HEK293 (cell line): ENCODE measurements at regions not wholly inside any gene's neighbourhood (a gene's known extent, or its start where the extent isn't known, plus 50 kb on each side); places are given as distances from the start of the nearest gene placed in this dataset.
"Not testable (repeated sequence)": the region's sequence is repeated elsewhere in the genome, so short reads cannot be mapped to it uniquely, and the experiment has no call there.

Experiments used
- KLF1 ChIP-seq: fragments of 450-650 bp; formaldehyde crosslinking; IDR thresholded peaks from 2 replicates; pipeline ENCODE4 v1.5.1; 2016; ENCODE audit warnings: missing biosample characterization, missing genetic modification characterization
- RBAK ChIP-seq: fragments of 450-650 bp; formaldehyde crosslinking; IDR thresholded peaks from 2 replicates; pipeline ENCODE4 v1.5.1; 2016; ENCODE audit warnings: missing biosample characterization, missing genetic modification characterization
- REPIN1 ChIP-seq: fragments of 450-650 bp; formaldehyde crosslinking; IDR thresholded peaks from 2 replicates; pipeline ENCODE4 v1.5.1; 2017; ENCODE audit warnings: missing biosample characterization, missing genetic modification characterization, low read depth
- ZFP41 ChIP-seq: fragments of 450-650 bp; formaldehyde crosslinking; IDR thresholded peaks from 2 replicates; pipeline ENCODE4 v1.5.1; 2016; ENCODE audit warnings: missing biosample characterization, missing genetic modification characterization, borderline replicate concordance
- ZNF274 ChIP-seq, 2 experiments: fragments of 200-500 bp in 1 of 2; fragments of 450-650 bp in 1 of 2; sonication (Bioruptor generic) in 1 of 2; formaldehyde crosslinking in 1 of 2; IDR thresholded peaks; 2 replicates each; pipeline versions ENCODE4 v1.5.1 to v1.6.1; 2014 to 2016; ENCODE audit warnings: borderline replicate concordance in 1 of 2, inconsistent platforms in 1 of 2, low read length in 1 of 2, missing biosample characterization in 1 of 2, missing genetic modification characterization in 1 of 2
- ZNF423 ChIP-seq: fragments of 450-650 bp; formaldehyde crosslinking; IDR thresholded peaks from 2 replicates; pipeline ENCODE4 v1.5.1; 2016; ENCODE audit warnings: missing biosample characterization, missing genetic modification characterization
- ZNF623 ChIP-seq: fragments of 450-650 bp; formaldehyde crosslinking; IDR thresholded peaks from 2 replicates; pipeline ENCODE4 v1.5.1; 2016; ENCODE audit warnings: missing biosample characterization, missing genetic modification characterization
- ZNF747 ChIP-seq: fragments of 450-650 bp; formaldehyde crosslinking; IDR thresholded peaks from 2 replicates; pipeline ENCODE4 v1.5.1; 2016; ENCODE audit warnings: missing biosample characterization, missing genetic modification characterization
- ZNF776 ChIP-seq: fragments of 450-650 bp; formaldehyde crosslinking; IDR thresholded peaks from 2 replicates; pipeline ENCODE4 v1.5.0; 2017; ENCODE audit warnings: missing biosample characterization, missing genetic modification characterization, borderline replicate concordance
- TF ChIP-seq, protein P1 (sequence below): fragments of 450-650 bp; formaldehyde crosslinking; IDR thresholded peaks from 2 replicates; pipeline ENCODE4 v1.5.1; 2016; ENCODE audit warnings: missing biosample characterization, missing genetic modification characterization
- TF ChIP-seq, protein P2 (sequence below): fragments of 450-650 bp; formaldehyde crosslinking; IDR thresholded peaks from 2 replicates; pipeline ENCODE4 v1.5.1; 2016; ENCODE audit warnings: missing biosample characterization, missing genetic modification characterization, low read depth
- TF ChIP-seq, protein P3 (sequence below): sonication (generic); formaldehyde crosslinking; IDR thresholded peaks from 2 replicates; pipeline ENCODE4 v1.8.1; 2022; ENCODE audit warnings: mild to moderate bottlenecking, moderate library complexity, missing genetic modification reagents
- TF ChIP-seq, protein P4 (sequence below): fragments of 450-650 bp; formaldehyde crosslinking; IDR thresholded peaks from 2 replicates; pipeline ENCODE4 v1.5.1; 2016; ENCODE audit warnings: missing biosample characterization, missing genetic modification characterization
- TF ChIP-seq, protein P5 (sequence below): fragments of 450-650 bp; IDR thresholded peaks from 2 replicates; pipeline ENCODE4 v1.5.1; 2018; ENCODE audit warnings: missing biosample characterization, missing genetic modification characterization

DNA sequence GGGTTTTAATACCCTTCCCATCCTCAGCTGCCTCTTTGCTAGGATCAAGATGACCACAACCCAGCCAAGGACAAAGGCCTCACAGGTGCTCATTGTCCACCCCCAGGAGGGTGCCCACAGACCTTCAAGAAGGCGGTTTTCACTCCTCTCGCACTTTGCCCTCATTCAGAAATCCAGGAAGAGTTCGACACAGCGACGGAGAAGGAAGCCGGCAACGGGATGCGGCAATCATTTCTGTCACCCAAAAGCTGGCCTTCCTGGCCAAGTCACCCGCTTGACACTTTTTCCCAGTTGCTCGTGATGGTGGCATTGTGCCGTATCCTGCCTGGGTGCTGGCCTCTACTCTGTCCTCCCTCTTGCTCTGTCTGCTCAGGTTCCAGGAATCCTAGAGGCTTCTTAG, 293.0 kb upstream of the ZNF337 start:
- TF ChIP-seq, protein P1, sequence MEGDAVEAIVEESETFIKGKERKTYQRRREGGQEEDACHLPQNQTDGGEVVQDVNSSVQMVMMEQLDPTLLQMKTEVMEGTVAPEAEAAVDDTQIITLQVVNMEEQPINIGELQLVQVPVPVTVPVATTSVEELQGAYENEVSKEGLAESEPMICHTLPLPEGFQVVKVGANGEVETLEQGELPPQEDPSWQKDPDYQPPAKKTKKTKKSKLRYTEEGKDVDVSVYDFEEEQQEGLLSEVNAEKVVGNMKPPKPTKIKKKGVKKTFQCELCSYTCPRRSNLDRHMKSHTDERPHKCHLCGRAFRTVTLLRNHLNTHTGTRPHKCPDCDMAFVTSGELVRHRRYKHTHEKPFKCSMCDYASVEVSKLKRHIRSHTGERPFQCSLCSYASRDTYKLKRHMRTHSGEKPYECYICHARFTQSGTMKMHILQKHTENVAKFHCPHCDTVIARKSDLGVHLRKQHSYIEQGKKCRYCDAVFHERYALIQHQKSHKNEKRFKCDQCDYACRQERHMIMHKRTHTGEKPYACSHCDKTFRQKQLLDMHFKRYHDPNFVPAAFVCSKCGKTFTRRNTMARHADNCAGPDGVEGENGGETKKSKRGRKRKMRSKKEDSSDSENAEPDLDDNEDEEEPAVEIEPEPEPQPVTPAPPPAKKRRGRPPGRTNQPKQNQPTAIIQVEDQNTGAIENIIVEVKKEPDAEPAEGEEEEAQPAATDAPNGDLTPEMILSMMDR: not testable (repeated sequence)
- TF ChIP-seq ZNF423 (tag by site-specific recombination); ZNF776 (tag by site-specific recombination); REPIN1; ZNF747; ZNF623 (tag by site-specific recombination); RBAK (tag by site-specific recombination); ZFP41 (tag by site-specific recombination); KLF1; ZNF274 (IDR thresholded peaks at IDR 0.05; ENCODE audit: low read length); ZNF274 (tag by site-specific recombination; IDR thresholded peaks at IDR 0.05; ENCODE audit: borderline replicate concordance): not testable (repeated sequence)
- TF ChIP-seq, protein P2, sequence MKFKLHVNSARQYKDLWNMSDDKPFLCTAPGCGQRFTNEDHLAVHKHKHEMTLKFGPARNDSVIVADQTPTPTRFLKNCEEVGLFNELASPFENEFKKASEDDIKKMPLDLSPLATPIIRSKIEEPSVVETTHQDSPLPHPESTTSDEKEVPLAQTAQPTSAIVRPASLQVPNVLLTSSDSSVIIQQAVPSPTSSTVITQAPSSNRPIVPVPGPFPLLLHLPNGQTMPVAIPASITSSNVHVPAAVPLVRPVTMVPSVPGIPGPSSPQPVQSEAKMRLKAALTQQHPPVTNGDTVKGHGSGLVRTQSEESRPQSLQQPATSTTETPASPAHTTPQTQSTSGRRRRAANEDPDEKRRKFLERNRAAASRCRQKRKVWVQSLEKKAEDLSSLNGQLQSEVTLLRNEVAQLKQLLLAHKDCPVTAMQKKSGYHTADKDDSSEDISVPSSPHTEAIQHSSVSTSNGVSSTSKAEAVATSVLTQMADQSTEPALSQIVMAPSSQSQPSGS: not testable (repeated sequence)
- TF ChIP-seq, protein P3, sequence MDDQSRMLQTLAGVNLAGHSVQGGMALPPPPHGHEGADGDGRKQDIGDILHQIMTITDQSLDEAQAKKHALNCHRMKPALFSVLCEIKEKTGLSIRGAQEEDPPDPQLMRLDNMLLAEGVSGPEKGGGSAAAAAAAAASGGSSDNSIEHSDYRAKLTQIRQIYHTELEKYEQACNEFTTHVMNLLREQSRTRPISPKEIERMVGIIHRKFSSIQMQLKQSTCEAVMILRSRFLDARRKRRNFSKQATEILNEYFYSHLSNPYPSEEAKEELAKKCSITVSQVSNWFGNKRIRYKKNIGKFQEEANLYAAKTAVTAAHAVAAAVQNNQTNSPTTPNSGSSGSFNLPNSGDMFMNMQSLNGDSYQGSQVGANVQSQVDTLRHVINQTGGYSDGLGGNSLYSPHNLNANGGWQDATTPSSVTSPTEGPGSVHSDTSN (CRISPR knock-in tag): not testable (repeated sequence)
- TF ChIP-seq, protein P4, sequence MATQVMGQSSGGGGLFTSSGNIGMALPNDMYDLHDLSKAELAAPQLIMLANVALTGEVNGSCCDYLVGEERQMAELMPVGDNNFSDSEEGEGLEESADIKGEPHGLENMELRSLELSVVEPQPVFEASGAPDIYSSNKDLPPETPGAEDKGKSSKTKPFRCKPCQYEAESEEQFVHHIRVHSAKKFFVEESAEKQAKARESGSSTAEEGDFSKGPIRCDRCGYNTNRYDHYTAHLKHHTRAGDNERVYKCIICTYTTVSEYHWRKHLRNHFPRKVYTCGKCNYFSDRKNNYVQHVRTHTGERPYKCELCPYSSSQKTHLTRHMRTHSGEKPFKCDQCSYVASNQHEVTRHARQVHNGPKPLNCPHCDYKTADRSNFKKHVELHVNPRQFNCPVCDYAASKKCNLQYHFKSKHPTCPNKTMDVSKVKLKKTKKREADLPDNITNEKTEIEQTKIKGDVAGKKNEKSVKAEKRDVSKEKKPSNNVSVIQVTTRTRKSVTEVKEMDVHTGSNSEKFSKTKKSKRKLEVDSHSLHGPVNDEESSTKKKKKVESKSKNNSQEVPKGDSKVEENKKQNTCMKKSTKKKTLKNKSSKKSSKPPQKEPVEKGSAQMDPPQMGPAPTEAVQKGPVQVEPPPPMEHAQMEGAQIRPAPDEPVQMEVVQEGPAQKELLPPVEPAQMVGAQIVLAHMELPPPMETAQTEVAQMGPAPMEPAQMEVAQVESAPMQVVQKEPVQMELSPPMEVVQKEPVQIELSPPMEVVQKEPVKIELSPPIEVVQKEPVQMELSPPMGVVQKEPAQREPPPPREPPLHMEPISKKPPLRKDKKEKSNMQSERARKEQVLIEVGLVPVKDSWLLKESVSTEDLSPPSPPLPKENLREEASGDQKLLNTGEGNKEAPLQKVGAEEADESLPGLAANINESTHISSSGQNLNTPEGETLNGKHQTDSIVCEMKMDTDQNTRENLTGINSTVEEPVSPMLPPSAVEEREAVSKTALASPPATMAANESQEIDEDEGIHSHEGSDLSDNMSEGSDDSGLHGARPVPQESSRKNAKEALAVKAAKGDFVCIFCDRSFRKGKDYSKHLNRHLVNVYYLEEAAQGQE (tag by site-specific recombination): not testable (repeated sequence)
- TF ChIP-seq, protein P5, sequence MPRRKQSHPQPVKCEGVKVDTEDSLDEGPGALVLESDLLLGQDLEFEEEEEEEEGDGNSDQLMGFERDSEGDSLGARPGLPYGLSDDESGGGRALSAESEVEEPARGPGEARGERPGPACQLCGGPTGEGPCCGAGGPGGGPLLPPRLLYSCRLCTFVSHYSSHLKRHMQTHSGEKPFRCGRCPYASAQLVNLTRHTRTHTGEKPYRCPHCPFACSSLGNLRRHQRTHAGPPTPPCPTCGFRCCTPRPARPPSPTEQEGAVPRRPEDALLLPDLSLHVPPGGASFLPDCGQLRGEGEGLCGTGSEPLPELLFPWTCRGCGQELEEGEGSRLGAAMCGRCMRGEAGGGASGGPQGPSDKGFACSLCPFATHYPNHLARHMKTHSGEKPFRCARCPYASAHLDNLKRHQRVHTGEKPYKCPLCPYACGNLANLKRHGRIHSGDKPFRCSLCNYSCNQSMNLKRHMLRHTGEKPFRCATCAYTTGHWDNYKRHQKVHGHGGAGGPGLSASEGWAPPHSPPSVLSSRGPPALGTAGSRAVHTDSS: not testable (repeated sequence)
